SK-N-SH treated with all-trans-retinoic acid at 6 μM for 48 hours (cell line): ENCODE measurements at regions not wholly inside any gene's neighbourhood (a gene's known extent, or its start where the extent isn't known, plus 50 kb on each side); places are given as distances from the start of the nearest gene placed in this dataset.

Experiments used
- ATAC-seq: fragments of 200-7000 bp; cut with Tn5 transposase; 3 replicates; pipeline ENCODE4 v1.9.1; 2020; ENCODE audit warnings: mild to moderate bottlenecking, moderate library complexity
- ARNTL ChIP-seq: fragments of 450-650 bp; formaldehyde crosslinking; IDR thresholded peaks from 2 replicates; pipeline ENCODE4 v1.5.0; 2020; ENCODE audit warnings: low read depth, mild to moderate bottlenecking, moderate library complexity, borderline replicate concordance
- BACH2 ChIP-seq: fragments of 250-450 bp; sonication (Bioruptor Pico); IDR thresholded peaks from 2 replicates; pipeline ENCODE4 v1.9.0; 2021; ENCODE audit warnings: mild to moderate bottlenecking, borderline replicate concordance
- CREB5 ChIP-seq: fragments of 250-450 bp; sonication (Bioruptor Pico); IDR thresholded peaks from 2 replicates; pipeline ENCODE4 v1.5.1; 2020; ENCODE audit warnings: low read depth, mild to moderate bottlenecking, moderate library complexity
- CSDC2 ChIP-seq: fragments of 250-450 bp; sonication (Bioruptor Pico); IDR thresholded peaks from 2 replicates; pipeline ENCODE4 v1.5.0; 2020; ENCODE audit warnings: mild to moderate bottlenecking, moderate library complexity
- ESRRG ChIP-seq: fragments of 250-450 bp; sonication (Bioruptor Pico); IDR thresholded peaks from 2 replicates; pipeline ENCODE4 v1.6.1; 2021; ENCODE audit warnings: mild to moderate bottlenecking
- GLIS3 ChIP-seq: fragments of 250-450 bp; sonication (Bioruptor Pico); IDR thresholded peaks from 2 replicates; pipeline ENCODE4 v1.5.0; 2020; ENCODE audit warnings: mild to moderate bottlenecking, moderate library complexity
- ISL1 ChIP-seq: fragments of 250-450 bp; sonication (Bioruptor Pico); IDR thresholded peaks from 2 replicates; pipeline ENCODE4 v2.1.2; 2022; ENCODE audit warnings: mild to moderate bottlenecking, moderate library complexity
- OSR1 ChIP-seq: fragments of 250-450 bp; sonication (Bioruptor Pico); IDR thresholded peaks from 2 replicates; pipeline ENCODE4 v1.8.0; 2022; ENCODE audit warnings: moderate library complexity, mild to moderate bottlenecking, inconsistent platforms
- POU6F1 ChIP-seq: fragments of 250-450 bp; sonication (Bioruptor Pico); IDR thresholded peaks from 2 replicates; pipeline ENCODE4 v1.8.0; 2021; ENCODE audit warnings: low read depth, mild to moderate bottlenecking, moderate library complexity, borderline replicate concordance
- PPARA ChIP-seq: fragments of 250-450 bp; sonication (Bioruptor Pico); IDR thresholded peaks from 2 replicates; pipeline ENCODE4 v1.5.0; 2020; ENCODE audit warnings: mild to moderate bottlenecking, borderline replicate concordance
- RARB ChIP-seq: fragments of 250-450 bp; sonication (Bioruptor Pico); IDR thresholded peaks from 2 replicates; pipeline ENCODE4 v1.8.0; 2021; ENCODE audit warnings: mild to moderate bottlenecking, moderate library complexity
- SNAI2 ChIP-seq: fragments of 250-450 bp; sonication (Bioruptor Pico); IDR thresholded peaks from 2 replicates; pipeline ENCODE4 v1.5.0; 2020; ENCODE audit warnings: mild to moderate bottlenecking, moderate library complexity
- TCF4 ChIP-seq: fragments of 250-450 bp; sonication (Bioruptor Pico); IDR thresholded peaks from 2 replicates; pipeline ENCODE4 v1.8.0; 2021; ENCODE audit warnings: mild to moderate bottlenecking, moderate library complexity, borderline replicate concordance
- TOX ChIP-seq: fragments of 250-450 bp; sonication (Bioruptor Pico); IDR thresholded peaks from 2 replicates; pipeline ENCODE4 v1.8.0; 2021; ENCODE audit warnings: mild to moderate bottlenecking, moderate library complexity, borderline replicate concordance
- TSHZ2 ChIP-seq: fragments of 250-450 bp; sonication (Bioruptor Pico); IDR thresholded peaks from 2 replicates; pipeline ENCODE4 v1.5.0; 2020; ENCODE audit warnings: mild to moderate bottlenecking, moderate library complexity
- ZC3H10 ChIP-seq: fragments of 250-450 bp; sonication (Bioruptor Pico); IDR thresholded peaks from 2 replicates; pipeline ENCODE4 v1.5.1; 2021; ENCODE audit warnings: mild to moderate bottlenecking, moderate library complexity
- ZFP3 ChIP-seq: fragments of 250-450 bp; sonication (Bioruptor Pico); IDR thresholded peaks from 2 replicates; pipeline ENCODE4 v1.5.0; 2020; ENCODE audit warnings: mild to moderate bottlenecking, moderate library complexity
- ZFP30 ChIP-seq: fragments of 450-650 bp; formaldehyde crosslinking; IDR thresholded peaks from 2 replicates; pipeline ENCODE4 v1.5.0; 2022; ENCODE audit warnings: mild to moderate bottlenecking, moderate library complexity
- ZNF565 ChIP-seq: fragments of 450-650 bp; formaldehyde crosslinking; conservative IDR thresholded peaks from 2 replicates; pipeline ENCODE4 v1.5.0; 2020; ENCODE audit warnings: low read depth, mild to moderate bottlenecking, moderate library complexity
- ZNF70 ChIP-seq: fragments of 450-650 bp; formaldehyde crosslinking; IDR thresholded peaks from 2 replicates; pipeline ENCODE4 v1.5.0; 2020; ENCODE audit warnings: mild to moderate bottlenecking, moderate library complexity
- ZNF8 ChIP-seq: fragments of 450-650 bp; formaldehyde crosslinking; IDR thresholded peaks from 2 replicates; pipeline ENCODE4 v1.5.0; 2020; ENCODE audit warnings: mild to moderate bottlenecking, moderate library complexity
- TF ChIP-seq, protein P1 (sequence below): fragments of 250-450 bp; sonication (Bioruptor Pico); IDR thresholded peaks from 2 replicates; pipeline ENCODE4 v1.8.0; 2020; ENCODE audit warnings: mild to moderate bottlenecking, moderate library complexity, borderline replicate concordance
- TF ChIP-seq, protein P2 (sequence below): fragments of 250-450 bp; sonication (Bioruptor Pico); IDR thresholded peaks from 2 replicates; pipeline ENCODE4 v1.5.1; 2021; ENCODE audit warnings: mild to moderate bottlenecking, moderate library complexity

- no peak for ATAC-seq
- TF ChIP-seq ZFP30 = no peak
- no peak for TF ChIP-seq POU6F1
- no peak for TF ChIP-seq TOX
- TF ChIP-seq, protein P1, sequence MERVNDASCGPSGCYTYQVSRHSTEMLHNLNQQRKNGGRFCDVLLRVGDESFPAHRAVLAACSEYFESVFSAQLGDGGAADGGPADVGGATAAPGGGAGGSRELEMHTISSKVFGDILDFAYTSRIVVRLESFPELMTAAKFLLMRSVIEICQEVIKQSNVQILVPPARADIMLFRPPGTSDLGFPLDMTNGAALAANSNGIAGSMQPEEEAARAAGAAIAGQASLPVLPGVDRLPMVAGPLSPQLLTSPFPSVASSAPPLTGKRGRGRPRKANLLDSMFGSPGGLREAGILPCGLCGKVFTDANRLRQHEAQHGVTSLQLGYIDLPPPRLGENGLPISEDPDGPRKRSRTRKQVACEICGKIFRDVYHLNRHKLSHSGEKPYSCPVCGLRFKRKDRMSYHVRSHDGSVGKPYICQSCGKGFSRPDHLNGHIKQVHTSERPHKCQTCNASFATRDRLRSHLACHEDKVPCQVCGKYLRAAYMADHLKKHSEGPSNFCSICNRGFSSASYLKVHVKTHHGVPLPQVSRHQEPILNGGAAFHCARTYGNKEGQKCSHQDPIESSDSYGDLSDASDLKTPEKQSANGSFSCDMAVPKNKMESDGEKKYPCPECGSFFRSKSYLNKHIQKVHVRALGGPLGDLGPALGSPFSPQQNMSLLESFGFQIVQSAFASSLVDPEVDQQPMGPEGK (CRISPR knock-in tag) = no peak
- no peak for TF ChIP-seq OSR1 (CRISPR knock-in tag)
- no peak for TF ChIP-seq ZFP3 (CRISPR knock-in tag)
- TF ChIP-seq CSDC2 (CRISPR knock-in tag) = no peak
- TF ChIP-seq BACH2 (CRISPR knock-in tag) = no peak
- TF ChIP-seq TCF4 (CRISPR knock-in tag) = no peak
- no peak for TF ChIP-seq ZC3H10 (CRISPR knock-in tag)
- no peak for TF ChIP-seq ZNF8 (CRISPR knock-in tag)
- no peak for TF ChIP-seq ARNTL (CRISPR knock-in tag)
- TF ChIP-seq ZNF565 (CRISPR knock-in tag) = no peak
- TF ChIP-seq, all 23 proteins: peak for 0
These were observed 214.1 kb upstream of the TLE3 start for GRCh38 chr15:70311821-70312220.

DNA sequence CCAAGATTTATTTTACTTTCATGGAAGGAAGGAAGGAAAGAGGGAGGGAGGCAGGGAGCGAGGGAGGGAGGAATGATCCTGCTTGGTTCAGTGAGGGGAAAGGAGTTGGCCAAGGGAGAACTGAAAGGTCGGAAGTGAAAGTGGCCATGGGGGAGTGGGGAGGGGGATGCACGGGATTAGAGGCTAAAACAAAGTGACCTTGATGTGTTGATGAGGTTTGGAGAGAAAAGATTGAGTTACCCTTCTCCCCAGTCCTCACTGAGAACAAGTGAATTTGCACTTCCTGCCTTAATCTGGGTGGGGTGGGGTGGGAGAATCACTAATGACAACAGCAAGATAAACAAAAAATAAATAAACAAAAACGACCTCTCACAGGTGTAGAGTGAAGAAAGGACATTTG lies 212.0 kb upstream of the TLE3 start:
- TF ChIP-seq ISL1 (CRISPR knock-in tag) (no peak), BACH2 (CRISPR knock-in tag) (no peak), TOX (no peak), RARB (CRISPR knock-in tag) (no peak), ZNF70 (CRISPR knock-in tag) (no peak), ZFP30 (no peak), CSDC2 (CRISPR knock-in tag) (no peak), ZNF565 (CRISPR knock-in tag) (no peak), ESRRG (CRISPR knock-in tag) (no peak)
- TF ChIP-seq, protein P2, sequence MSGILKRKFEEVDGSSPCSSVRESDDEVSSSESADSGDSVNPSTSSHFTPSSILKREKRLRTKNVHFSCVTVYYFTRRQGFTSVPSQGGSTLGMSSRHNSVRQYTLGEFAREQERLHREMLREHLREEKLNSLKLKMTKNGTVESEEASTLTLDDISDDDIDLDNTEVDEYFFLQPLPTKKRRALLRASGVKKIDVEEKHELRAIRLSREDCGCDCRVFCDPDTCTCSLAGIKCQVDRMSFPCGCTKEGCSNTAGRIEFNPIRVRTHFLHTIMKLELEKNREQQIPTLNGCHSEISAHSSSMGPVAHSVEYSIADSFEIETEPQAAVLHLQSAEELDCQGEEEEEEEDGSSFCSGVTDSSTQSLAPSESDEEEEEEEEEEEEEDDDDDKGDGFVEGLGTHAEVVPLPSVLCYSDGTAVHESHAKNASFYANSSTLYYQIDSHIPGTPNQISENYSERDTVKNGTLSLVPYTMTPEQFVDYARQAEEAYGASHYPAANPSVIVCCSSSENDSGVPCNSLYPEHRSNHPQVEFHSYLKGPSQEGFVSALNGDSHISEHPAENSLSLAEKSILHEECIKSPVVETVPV (CRISPR knock-in tag) = no peak
- ATAC-seq = no peak

- no peak for ATAC-seq
- TF ChIP-seq CSDC2 (CRISPR knock-in tag) = no peak
- no peak for TF ChIP-seq ARNTL (CRISPR knock-in tag)
- TF ChIP-seq ZFP30 = no peak
- TF ChIP-seq TSHZ2 (CRISPR knock-in tag) = no peak
- no peak for TF ChIP-seq GLIS3
- no peak for TF ChIP-seq TCF4 (CRISPR knock-in tag)
- no peak for TF ChIP-seq CREB5 (CRISPR knock-in tag)
- TF ChIP-seq ZNF565 (CRISPR knock-in tag) = no peak
- TF ChIP-seq RARB (CRISPR knock-in tag) = no peak
- no peak for TF ChIP-seq ESRRG (CRISPR knock-in tag)
- no peak for TF ChIP-seq ZNF8 (CRISPR knock-in tag)
- TF ChIP-seq OSR1 (CRISPR knock-in tag) = no peak
- TF ChIP-seq BACH2 (CRISPR knock-in tag) = no peak
- TF ChIP-seq, protein P2 (CRISPR knock-in tag) = no peak
- no peak for TF ChIP-seq ZNF70 (CRISPR knock-in tag)
- TF ChIP-seq POU6F1 = no peak
- TF ChIP-seq SNAI2 (CRISPR knock-in tag) = no peak
- TF ChIP-seq PPARA (CRISPR knock-in tag) = no peak
- TF ChIP-seq ZFP3 (CRISPR knock-in tag) = no peak
- no peak for TF ChIP-seq TOX
These were observed 211.2 kb upstream of the TLE3 start for GRCh38 chr15:70308735-70309434.
